PC-3 (cell line): ENCODE measurements at regions not wholly inside any gene's neighbourhood (a gene's known extent, or its start where the extent isn't known, plus 50 kb on each side); places are given as distances from the start of the nearest gene placed in this dataset.

Source experiments
- CTCF ChIP-seq: fragments of 300-600 bp; sonication (generic); conservative IDR thresholded peaks from 2 replicates; pipeline ENCODE4 v1.5.1; 2017; ENCODE audit warnings: antibody characterized with exemption, low read depth, mild to moderate bottlenecking, low read length
- EZH2 ChIP-seq: fragments of 300-600 bp; sonication (generic); IDR thresholded peaks from one replicate; pipeline ENCODE4 v1.6.1; 2017; ENCODE audit warnings: antibody characterized with exemption, mild to moderate bottlenecking, low read length; ENCODE audit not compliant: unreplicated experiment

- TF ChIP-seq CTCF = no peak
- no peak for TF ChIP-seq EZH2
Measured at GRCh38 chr19:57026476-57026875, 93.3 kb upstream of the USP29 start.
